Iris pigment epithelial cell (primary cell): ENCODE measurements at regions not wholly inside any gene's neighbourhood (a gene's known extent, or its start where the extent isn't known, plus 50 kb on each side); places are given as distances from the start of the nearest gene placed in this dataset.
"Not testable (repeated sequence)": the region's sequence is repeated elsewhere in the genome, so short reads cannot be mapped to it uniquely, and the experiment has no call there.

ENCODE experiments used
- DNase-seq: peaks from one replicate; pipeline ENCODE4 v3.0.0-alpha.2; 2011; ENCODE audit warnings: low read depth

- DNase-seq: no peak
Measured at GRCh38 chr17:51389875-51390274, 129.5 kb downstream of the UTP18 start.

- DNase-seq: no peak
Measured at GRCh38 chr17:51391982-51392654, 131.8 kb downstream of the UTP18 start.

GRCh38 chr17:51395621-51396020 is 135.3 kb downstream of the UTP18 start:
- DNase-seq: no peak

- peak; percentile 30 for DNase-seq
Measured at GRCh38 chr17:51397361-51398127, 137.2 kb downstream of the UTP18 start.

- no peak for DNase-seq
Measured at GRCh38 chr17:51398128-51398525, 137.8 kb downstream of the UTP18 start.

GRCh38 chr17:51398687-51399086 is 138.3 kb downstream of the UTP18 start:
- no peak for DNase-seq

- no peak for DNase-seq
Measured at GRCh38 chr17:51401279-51401678, 140.9 kb downstream of the UTP18 start.

GRCh38 chr17:51402899-51403298 is 142.6 kb downstream of the UTP18 start:
- no peak for DNase-seq

- DNase-seq: no peak
Measured at GRCh38 chr17:51407576-51407975, 147.2 kb downstream of the UTP18 start.

- no peak for DNase-seq
Measured at GRCh38 chr17:51419476-51419875, 159.1 kb downstream of the UTP18 start.

- no peak for DNase-seq
Measured at GRCh38 chr17:51421525-51421924, 161.2 kb downstream of the UTP18 start.

GRCh38 chr17:51422634-51423033 is 162.3 kb downstream of the UTP18 start:
- no peak for DNase-seq

- DNase-seq: no peak
Measured at GRCh38 chr17:51423421-51424160, 163.2 kb downstream of the UTP18 start.

- no peak for DNase-seq
Measured at GRCh38 chr17:51425773-51426172, 165.4 kb downstream of the UTP18 start.

- no peak for DNase-seq
Measured at GRCh38 chr17:51427323-51427811, 167.0 kb downstream of the UTP18 start.

- DNase-seq: no peak
Measured at GRCh38 chr17:51427856-51428255, 167.5 kb downstream of the UTP18 start.

GRCh38 chr17:51428668-51429495 is 168.5 kb downstream of the UTP18 start:
- DNase-seq: no peak

- DNase-seq: not testable (repeated sequence)
Measured at GRCh38 chr17:51429938-51430337, 169.6 kb downstream of the UTP18 start.

- no peak for DNase-seq
Measured at GRCh38 chr17:51430591-51430990, 170.2 kb downstream of the UTP18 start.

- DNase-seq: no peak
Measured at GRCh38 chr17:51434434-51435170, 174.3 kb downstream of the UTP18 start.

GRCh38 chr17:51435171-51435552 is 174.8 kb downstream of the UTP18 start:
- no peak for DNase-seq
